Activated CD4-positive, alpha-beta T cell treated with anti-CD3 and anti-CD28 coated beads, Interleukin-2, amount 10 ng/mL, durations not matched to agents 7 days and 5 days (primary cell): ENCODE measurements at regions not wholly inside any gene's neighbourhood (a gene's known extent, or its start where the extent isn't known, plus 50 kb on each side); places are given as distances from the start of the nearest gene placed in this dataset.
"Not testable (repeated sequence)": the region's sequence is repeated elsewhere in the genome, so short reads cannot be mapped to it uniquely, and the experiment has no call there.

Source experiments
- CTCF ChIA-PET: fragments of 350-600 bp; sonication (Branson Sonifier 250); formaldehyde crosslinking; loops from one replicate; lab custom pipeline; 2021; ENCODE audit warnings: antibody characterized with exemption; lab: Charles Lee
- POLR2A ChIA-PET: fragments of 350-600 bp; sonication (Branson Sonifier 250); formaldehyde crosslinking; loops from one replicate; lab custom pipeline; 2021; ENCODE audit warnings: antibody characterized with exemption; lab: Charles Lee
- DNase-seq: peaks from one replicate; pipeline ENCODE4 v3.0.0-alpha.2; 2020
- H3K27ac Mint-ChIP-seq: one replicate; pipeline ENCODE4 v1.8.0; 2021; ENCODE audit warnings: mild to moderate bottlenecking, moderate library complexity, mixed read lengths
- H3K27me3 Mint-ChIP-seq: one replicate; pipeline ENCODE4 v1.8.0; 2021; ENCODE audit warnings: mixed read lengths
- H3K36me3 Mint-ChIP-seq: one replicate; pipeline ENCODE4 v1.8.0; 2021; ENCODE audit warnings: low read depth, mixed read lengths
- H3K4me1 Mint-ChIP-seq: one replicate; pipeline ENCODE4 v1.8.0; 2021; ENCODE audit warnings: mixed read lengths
- H3K4me3 Mint-ChIP-seq: one replicate; pipeline ENCODE4 v1.8.0; 2021; ENCODE audit warnings: mild to moderate bottlenecking, moderate library complexity, mixed read lengths
- H3K9me3 Mint-ChIP-seq: one replicate; pipeline ENCODE4 v1.8.0; 2021; ENCODE audit warnings: mixed read lengths

GRCh38 chr7:98794453-98794852 lies 75.4 kb downstream of the TMEM130 start:
- POLR2A ChIA-PET, CTCF ChIA-PET, H3K9me3 Mint-ChIP-seq, H3K4me3 Mint-ChIP-seq, H3K27ac Mint-ChIP-seq, DNase-seq, H3K36me3 Mint-ChIP-seq, H3K4me1 Mint-ChIP-seq, H3K27me3 Mint-ChIP-seq: not testable (repeated sequence)

- ChIA-PET POLR2A (no interaction called here), CTCF (no interaction called here)
- Mint-ChIP-seq H3K4me1 (peaks cover 4% of the 10 kb centered on the region), H3K27ac (no peak overlapping the region), H3K9me3 (peaks cover 9% of the 10 kb centered on the region), H3K36me3 (no peaks in the 10 kb centered on the region), H3K4me3 (no peak overlapping the region), H3K27me3 (peaks cover 2% of the 10 kb centered on the region)
- DNase-seq: no peak
These were observed 73.9 kb downstream of the TMEM130 start for GRCh38 chr7:98795741-98796493.
